HepG2 (cell line): ENCODE measurements at regions not wholly inside any gene's neighbourhood (a gene's known extent, or its start where the extent isn't known, plus 50 kb on each side); places are given as distances from the start of the nearest gene placed in this dataset.

Experiments used
- AHR ChIP-seq: IDR thresholded peaks from 2 replicates; pipeline ENCODE4 v1.6.1; 2018; ENCODE audit warnings: missing genetic modification reagents, missing compliant biosample characterization
- CREB1 ChIP-seq, 2 experiments: fragments of 450-650 bp in 1 of 2; IDR thresholded peaks; 2 replicates each; pipeline ENCODE4 v1.6.1; 2016 to 2017; ENCODE audit warnings: control low read depth in 1 of 2, mild to moderate bottlenecking in 1 of 2, missing compliant biosample characterization in 1 of 2, missing genetic modification characterization in 1 of 2
- ERF ChIP-seq: IDR thresholded peaks from 2 replicates; pipeline ENCODE4 v1.6.1; 2018; ENCODE audit warnings: missing biosample characterization, missing genetic modification reagents
- PAXIP1 ChIP-seq: sonication (generic); formaldehyde crosslinking; conservative IDR thresholded peaks from 2 replicates; pipeline ENCODE4 v1.4.0; 2020; ENCODE audit warnings: mild to moderate bottlenecking, missing genetic modification reagents, moderate library complexity
- PRDM15 ChIP-seq: sonication (generic); formaldehyde crosslinking; IDR thresholded peaks from 2 replicates; pipeline ENCODE4 v1.4.0; 2020; ENCODE audit warnings: missing genetic modification reagents
- RFX3 ChIP-seq: IDR thresholded peaks from 2 replicates; pipeline ENCODE4 v1.6.1; 2016; ENCODE audit warnings: missing biosample characterization, missing genetic modification reagents
- SMARCE1 ChIP-seq: fragments of 450-650 bp; IDR thresholded peaks from 2 replicates; pipeline ENCODE4 v1.6.1; 2017; ENCODE audit warnings: borderline replicate concordance
- TCF7 ChIP-seq: sonication (generic); IDR thresholded peaks from 2 replicates; pipeline ENCODE4 v1.6.1; 2016; ENCODE audit warnings: antibody characterized with exemption, low read depth
- ZNF446 ChIP-seq: sonication (generic); formaldehyde crosslinking; IDR thresholded peaks from 2 replicates; pipeline ENCODE4 v1.5.0; 2020; ENCODE audit warnings: mild to moderate bottlenecking, missing genetic modification reagents
- ZNF503 ChIP-seq: sonication (generic); formaldehyde crosslinking; IDR thresholded peaks from 2 replicates; pipeline ENCODE4 v1.4.0; 2020; ENCODE audit warnings: missing genetic modification reagents
- ZNF543 ChIP-seq: sonication (generic); formaldehyde crosslinking; IDR thresholded peaks from 2 replicates; pipeline ENCODE4 v1.4.0; 2020; ENCODE audit warnings: mild to moderate bottlenecking, missing genetic modification reagents
- ZNF691 ChIP-seq: sonication (generic); formaldehyde crosslinking; IDR thresholded peaks from 2 replicates; pipeline ENCODE4 v1.4.0; 2020; ENCODE audit warnings: missing genetic modification reagents, low read depth, mild to moderate bottlenecking, borderline replicate concordance
- ZNF709 ChIP-seq: sonication (generic); formaldehyde crosslinking; IDR thresholded peaks from 2 replicates; pipeline ENCODE4 v1.5.0; 2020; ENCODE audit warnings: mild to moderate bottlenecking, missing genetic modification reagents
- ZNF710 ChIP-seq: sonication (generic); formaldehyde crosslinking; IDR thresholded peaks from 2 replicates; pipeline ENCODE4 v1.5.0; 2020; ENCODE audit warnings: mild to moderate bottlenecking, missing genetic modification reagents, borderline replicate concordance
- ZNF83 ChIP-seq: sonication (generic); formaldehyde crosslinking; IDR thresholded peaks from 2 replicates; pipeline ENCODE4 v1.4.0; 2020; ENCODE audit warnings: missing genetic modification reagents, mild to moderate bottlenecking, borderline replicate concordance
- ZNF891 ChIP-seq: sonication (generic); formaldehyde crosslinking; IDR thresholded peaks from 2 replicates; pipeline ENCODE4 v1.5.0; 2020; ENCODE audit warnings: mild to moderate bottlenecking, missing genetic modification reagents

- TF ChIP-seq ZNF691 (CRISPR knock-in tag) (peak; percentile 42; the same call in 1 of the 2 replicates), ZNF503 (CRISPR knock-in tag) (peak; percentile 99), ZNF891 (CRISPR knock-in tag) (no peak), PAXIP1 (CRISPR knock-in tag) (peak; percentile 99), CREB1 (IDR thresholded peaks at IDR 0.05) (0 out of 2 replicates have a peak, but pooled peaks have one; percentile 20), CREB1 (CRISPR knock-in tag; IDR thresholded peaks at IDR 0.05) (peak; percentile 86), ZNF709 (CRISPR knock-in tag) (no peak), ERF (peak; percentile 99), ZNF710 (CRISPR knock-in tag) (peak; percentile 98), PRDM15 (CRISPR knock-in tag) (0 out of 2 replicates have a peak, but pooled peaks have one; percentile 16), TCF7 (peak; percentile 98), AHR (no peak; the same call in 1 of the 2 replicates), ZNF446 (CRISPR knock-in tag) (no peak), ZNF83 (no peak), ZNF543 (no peak), RFX3 (CRISPR knock-in tag) (0 out of 2 replicates have a peak, but pooled peaks have one; percentile 30), SMARCE1 (peak; percentile 34; the same call in 1 of the 2 replicates)
Observed at GRCh38 chr2:145800151-145801091, 1280.5 kb upstream of the ZEB2 start (continued).
